ENCODE measurements at regions not wholly inside any gene's neighbourhood (a gene's known extent, or its start where the extent isn't known, plus 50 kb on each side); places are given as distances from the start of the nearest gene placed in this dataset.

DNA sequence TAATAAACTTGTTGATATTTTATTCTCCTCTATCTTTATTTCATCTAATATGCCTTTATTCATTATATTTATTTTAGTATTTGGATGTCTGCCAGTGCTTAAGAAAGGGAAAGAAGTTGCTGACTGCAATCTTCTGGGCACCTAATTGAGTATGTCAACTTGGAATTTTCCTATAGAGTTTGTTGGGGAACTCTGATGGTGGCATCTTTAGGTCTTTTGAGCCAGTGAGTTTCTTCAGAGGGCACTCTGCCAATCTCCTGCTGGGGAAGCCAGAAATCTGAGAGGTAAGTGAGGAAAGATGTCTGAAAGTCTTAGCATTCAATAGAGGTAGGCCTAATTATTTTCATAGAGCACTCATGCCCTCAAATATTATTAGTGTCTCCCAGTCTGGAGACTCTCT is 475.0 kb downstream of the GABRG1 start:
- no peak overlapping the region for H3K27ac Mint-ChIP-seq (ENCODE audit: unreplicated experiment)
- H3K36me3 Mint-ChIP-seq (ENCODE audit: unreplicated experiment): no peaks in the 10 kb centered on the region
- no peak overlapping the region for H3K4me3 Mint-ChIP-seq (ENCODE audit: unreplicated experiment)
- H3K27me3 Mint-ChIP-seq (ENCODE audit: unreplicated experiment): no peaks in the 10 kb centered on the region
- DNase-seq (ENCODE audit: extremely low spot score, unreplicated experiment): no peak
- no peaks in the 10 kb centered on the region for H3K4me1 Mint-ChIP-seq (ENCODE audit: unreplicated experiment)
- TF ChIP-seq, protein P1, sequence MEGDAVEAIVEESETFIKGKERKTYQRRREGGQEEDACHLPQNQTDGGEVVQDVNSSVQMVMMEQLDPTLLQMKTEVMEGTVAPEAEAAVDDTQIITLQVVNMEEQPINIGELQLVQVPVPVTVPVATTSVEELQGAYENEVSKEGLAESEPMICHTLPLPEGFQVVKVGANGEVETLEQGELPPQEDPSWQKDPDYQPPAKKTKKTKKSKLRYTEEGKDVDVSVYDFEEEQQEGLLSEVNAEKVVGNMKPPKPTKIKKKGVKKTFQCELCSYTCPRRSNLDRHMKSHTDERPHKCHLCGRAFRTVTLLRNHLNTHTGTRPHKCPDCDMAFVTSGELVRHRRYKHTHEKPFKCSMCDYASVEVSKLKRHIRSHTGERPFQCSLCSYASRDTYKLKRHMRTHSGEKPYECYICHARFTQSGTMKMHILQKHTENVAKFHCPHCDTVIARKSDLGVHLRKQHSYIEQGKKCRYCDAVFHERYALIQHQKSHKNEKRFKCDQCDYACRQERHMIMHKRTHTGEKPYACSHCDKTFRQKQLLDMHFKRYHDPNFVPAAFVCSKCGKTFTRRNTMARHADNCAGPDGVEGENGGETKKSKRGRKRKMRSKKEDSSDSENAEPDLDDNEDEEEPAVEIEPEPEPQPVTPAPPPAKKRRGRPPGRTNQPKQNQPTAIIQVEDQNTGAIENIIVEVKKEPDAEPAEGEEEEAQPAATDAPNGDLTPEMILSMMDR (IDR thresholded peaks at IDR 0.05): no peak
- peaks cover 5% of the 10 kb centered on the region for H3K9me3 Mint-ChIP-seq (ENCODE audit: unreplicated experiment)

DNA sequence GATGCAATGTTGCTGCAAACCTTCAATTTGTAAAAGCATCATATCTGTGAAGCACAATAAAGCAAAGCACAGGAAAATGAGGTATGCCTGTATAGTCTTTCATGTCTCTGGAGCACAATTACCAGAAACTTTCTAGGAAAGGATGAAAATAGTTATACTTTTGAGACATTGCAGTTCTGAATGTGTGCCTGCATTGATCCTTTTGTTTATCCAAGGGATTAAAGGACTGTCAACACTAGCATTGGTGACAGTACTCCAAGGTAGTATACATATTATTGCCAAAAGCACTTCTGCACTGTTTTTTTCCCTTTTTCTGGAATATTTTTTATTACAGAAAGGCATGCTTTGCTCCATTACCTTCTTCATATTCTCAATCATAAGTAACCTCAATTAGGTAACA is 476.0 kb downstream of the GABRG1 start:
- Mint-ChIP-seq H3K36me3 (ENCODE audit: unreplicated experiment) (no peaks in the 10 kb centered on the region), H3K4me1 (ENCODE audit: unreplicated experiment) (no peaks in the 10 kb centered on the region), H3K4me3 (ENCODE audit: unreplicated experiment) (no peak overlapping the region), H3K27me3 (ENCODE audit: unreplicated experiment) (no peaks in the 10 kb centered on the region), H3K27ac (ENCODE audit: unreplicated experiment) (no peak overlapping the region), H3K9me3 (ENCODE audit: unreplicated experiment) (peaks cover 4% of the 10 kb centered on the region)
- DNase-seq (ENCODE audit: extremely low spot score, unreplicated experiment): no peak
- TF ChIP-seq, protein P1 (IDR thresholded peaks at IDR 0.05): no peak

DNA sequence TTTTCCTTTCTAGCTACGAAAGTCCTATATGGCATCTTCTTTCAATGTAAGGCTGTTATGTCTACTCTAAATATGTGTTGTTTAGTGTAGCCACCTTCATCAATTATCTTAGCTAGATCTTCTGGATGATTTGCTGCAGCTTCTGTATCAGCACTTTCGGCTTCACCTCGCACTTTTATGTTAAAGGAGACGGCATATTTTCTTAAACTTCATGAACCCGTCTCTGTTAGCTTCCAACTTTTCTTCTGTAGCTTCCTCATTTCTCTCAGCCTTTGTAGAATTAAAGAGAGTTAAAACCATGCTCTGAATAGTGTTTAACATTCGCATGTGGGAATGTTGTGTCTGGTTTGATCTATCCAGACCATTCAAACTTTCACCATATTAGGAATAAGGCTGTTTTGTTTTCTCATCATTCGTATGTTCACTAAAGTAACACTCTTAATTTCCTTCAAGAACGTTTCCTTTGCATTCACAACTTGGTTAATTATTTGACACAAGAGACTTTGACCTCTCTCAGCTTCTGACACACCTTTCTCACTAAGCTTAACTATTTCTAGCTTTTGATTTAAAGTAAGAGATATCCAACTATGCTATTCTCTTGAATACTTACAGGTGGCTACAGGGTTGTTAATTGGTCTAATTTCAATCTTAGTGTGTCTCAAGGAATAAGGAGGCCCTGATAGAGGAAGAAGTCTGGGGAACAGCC is 476.8 kb downstream of the GABRG1 start:
- no peak for DNase-seq (ENCODE audit: extremely low spot score, unreplicated experiment)

GRCh38 chr4:45640281-45640680 is 483.6 kb downstream of the GABRG1 start:
- Mint-ChIP-seq H3K4me1 (ENCODE audit: unreplicated experiment) (no peaks in the 10 kb centered on the region), H3K27me3 (ENCODE audit: unreplicated experiment) (no peaks in the 10 kb centered on the region), H3K27ac (ENCODE audit: unreplicated experiment) (no peak overlapping the region), H3K36me3 (ENCODE audit: unreplicated experiment) (no peaks in the 10 kb centered on the region), H3K9me3 (ENCODE audit: unreplicated experiment) (no peaks in the 10 kb centered on the region), H3K4me3 (ENCODE audit: unreplicated experiment) (no peak overlapping the region)
- TF ChIP-seq, protein P1 (IDR thresholded peaks at IDR 0.05): no peak
- DNase-seq (ENCODE audit: extremely low spot score, unreplicated experiment): no peak

More for the DNA sequence above, 476.8 kb downstream of the GABRG1 start:
- H3K4me1 Mint-ChIP-seq (ENCODE audit: unreplicated experiment): no peaks in the 10 kb centered on the region
- no peaks in the 10 kb centered on the region for H3K27me3 Mint-ChIP-seq (ENCODE audit: unreplicated experiment)
- peaks cover 4% of the 10 kb centered on the region for H3K9me3 Mint-ChIP-seq (ENCODE audit: unreplicated experiment)
- H3K27ac Mint-ChIP-seq (ENCODE audit: unreplicated experiment): no peak overlapping the region
- TF ChIP-seq, protein P1 (IDR thresholded peaks at IDR 0.05): no peak
- no peaks in the 10 kb centered on the region for H3K36me3 Mint-ChIP-seq (ENCODE audit: unreplicated experiment)
- H3K4me3 Mint-ChIP-seq (ENCODE audit: unreplicated experiment): no peak overlapping the region

GRCh38 chr4:45638641-45639040 is 485.2 kb downstream of the GABRG1 start:
- no peaks in the 10 kb centered on the region for H3K9me3 Mint-ChIP-seq (ENCODE audit: unreplicated experiment)
- H3K36me3 Mint-ChIP-seq (ENCODE audit: unreplicated experiment): no peaks in the 10 kb centered on the region
- H3K4me3 Mint-ChIP-seq (ENCODE audit: unreplicated experiment): no peak overlapping the region
- no peak for DNase-seq (ENCODE audit: extremely low spot score, unreplicated experiment)
- no peaks in the 10 kb centered on the region for H3K27me3 Mint-ChIP-seq (ENCODE audit: unreplicated experiment)
- no peaks in the 10 kb centered on the region for H3K4me1 Mint-ChIP-seq (ENCODE audit: unreplicated experiment)
- no peak overlapping the region for H3K27ac Mint-ChIP-seq (ENCODE audit: unreplicated experiment)
- TF ChIP-seq, protein P1 (IDR thresholded peaks at IDR 0.05): no peak

Measured in osteocyte (in vitro differentiated cells).